IPS DF 6.9 (cell line): ENCODE measurements at regions not wholly inside any gene's neighbourhood (a gene's known extent, or its start where the extent isn't known, plus 50 kb on each side); places are given as distances from the start of the nearest gene placed in this dataset.

Source experiments
- DNase-seq: peaks from one replicate; pipeline ENCODE4 v3.0.0-alpha.2; 2013; ENCODE audit warnings: low read depth, low spot score
- H3K27ac ChIP-seq: one replicate; pipeline ENCODE4 v1.5.1; 2013; ENCODE audit warnings: low read length, control low read depth
- H3K27me3 ChIP-seq: 2 replicates; pipeline ENCODE4 v1.6.1; 2013; ENCODE audit warnings: mild to moderate bottlenecking, low read length; ENCODE audit not compliant: control insufficient read depth, insufficient read depth
- H3K36me3 ChIP-seq: 2 replicates; pipeline ENCODE4 v1.6.1; 2013; ENCODE audit warnings: low read length; ENCODE audit not compliant: control insufficient read depth, insufficient read depth
- H3K4me1 ChIP-seq: 2 replicates; pipeline ENCODE4 v1.6.1; 2013; ENCODE audit warnings: low read length; ENCODE audit not compliant: control insufficient read depth, insufficient read depth
- H3K4me3 ChIP-seq: 2 replicates; pipeline ENCODE4 v1.5.1; 2013; ENCODE audit warnings: mild to moderate bottlenecking, low read length
- H3K9me3 ChIP-seq: 2 replicates; pipeline ENCODE4 v1.6.1; 2013; ENCODE audit warnings: low read length, inconsistent platforms; ENCODE audit not compliant: control insufficient read depth, insufficient read depth
- WGBS: extraction: QIAGEN DNeasy Blood & Tissue Kit; methylation state at CpG from one replicate; pipeline ENCODE4 v1.1.7; 2013; ENCODE audit warnings: mixed read lengths, missing lambda C conversion rate; ENCODE audit not compliant: insufficient read length, insufficient coverage; 5-methylcytosine and 5-hydroxymethylcytosine counted together

- no peak for DNase-seq
- no peak overlapping the region for H3K4me3 ChIP-seq
- no peaks in the 10 kb centered on the region for H3K4me1 ChIP-seq
- H3K27ac ChIP-seq: no peak overlapping the region
- WGBS: no CpG with 5 or more reads among the region's 4 CpGs
- no peaks in the 10 kb centered on the region for H3K9me3 ChIP-seq
- H3K27me3 ChIP-seq: no peaks in the 10 kb centered on the region
- H3K36me3 ChIP-seq: no peaks in the 10 kb centered on the region
Observed at GRCh38 chr10:23522345-23522744, 83.5 kb downstream of the OTUD1 start.

DNA sequence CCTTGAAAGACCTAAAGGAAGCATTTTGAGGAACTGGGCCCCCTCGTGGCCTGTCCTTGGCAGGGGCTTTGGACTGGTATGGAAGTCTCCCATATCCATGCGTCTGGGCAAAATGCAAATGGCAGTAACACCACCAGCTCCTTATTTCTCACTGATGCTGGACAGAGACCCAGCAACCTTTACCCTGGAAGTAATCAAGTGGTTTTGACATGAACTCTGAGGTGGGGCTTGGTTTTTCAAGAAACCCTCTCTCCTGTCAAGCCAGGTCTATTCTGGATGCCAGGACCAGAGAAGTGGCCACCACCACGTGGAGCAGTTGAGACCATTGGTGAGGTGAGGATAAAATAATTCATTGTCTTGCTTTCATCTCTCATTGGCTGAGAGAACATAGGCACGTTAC is 84.4 kb downstream of the OTUD1 start:
- Histone ChIP-seq H3K27me3 (no peaks in the 10 kb centered on the region), H3K4me3 (no peak overlapping the region), H3K27ac (no peak overlapping the region), H3K9me3 (no peaks in the 10 kb centered on the region), H3K4me1 (no peaks in the 10 kb centered on the region), H3K36me3 (no peaks in the 10 kb centered on the region)
- no CpG with 5 or more reads among the region's 4 CpGs for WGBS
- DNase-seq: no peak

DNA sequence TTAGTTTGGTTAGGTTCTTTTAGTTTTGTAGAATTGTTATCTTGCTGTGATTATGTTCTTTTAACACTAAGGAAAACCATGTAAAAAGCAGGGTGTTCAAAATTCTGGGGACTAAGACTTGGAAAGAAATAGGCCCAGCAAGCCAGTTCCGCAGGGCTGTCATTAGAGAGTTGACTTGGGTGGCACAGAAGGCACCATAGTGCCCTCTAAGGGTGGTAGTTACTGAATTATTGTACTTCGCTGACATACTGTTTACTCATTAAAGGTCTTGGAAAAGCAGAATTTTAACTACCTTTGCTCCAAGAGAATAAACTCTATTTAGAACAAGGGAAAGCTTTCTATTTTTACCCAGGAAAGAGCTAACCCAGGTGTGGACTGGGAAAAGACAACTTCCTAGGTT is 86.5 kb downstream of the OTUD1 start:
- Histone ChIP-seq H3K9me3 (no peaks in the 10 kb centered on the region), H3K27me3 (no peaks in the 10 kb centered on the region), H3K4me1 (no peaks in the 10 kb centered on the region), H3K27ac (no peak overlapping the region), H3K36me3 (no peaks in the 10 kb centered on the region), H3K4me3 (no peak overlapping the region)
- no peak for DNase-seq
- no CpG with 5 or more reads among the region's 2 CpGs for WGBS

DNA sequence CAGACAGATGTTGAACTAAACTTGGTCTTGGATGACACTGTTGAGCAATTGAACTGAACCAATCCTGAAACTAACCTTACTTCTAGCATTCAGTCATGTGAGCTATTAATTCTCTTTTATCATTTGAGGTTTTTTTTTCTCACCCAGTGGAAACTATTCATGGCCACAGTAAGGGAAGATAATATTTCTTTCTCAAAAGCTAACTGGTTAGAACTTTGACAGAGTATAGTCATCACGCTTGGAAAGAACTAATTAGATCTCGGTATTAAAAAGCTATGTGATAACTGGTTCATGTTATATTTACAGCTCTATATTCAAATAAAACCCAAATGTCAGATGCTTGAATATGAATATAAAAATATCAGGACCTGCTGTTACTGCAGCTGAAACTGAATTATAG is 89.5 kb downstream of the OTUD1 start:
- no CpG with 5 or more reads among the region's 2 CpGs for WGBS
- DNase-seq: no peak
- H3K36me3 ChIP-seq: no peaks in the 10 kb centered on the region
- H3K9me3 ChIP-seq: no peaks in the 10 kb centered on the region
- H3K27me3 ChIP-seq: no peaks in the 10 kb centered on the region
- H3K4me3 ChIP-seq: no peak overlapping the region
- H3K4me1 ChIP-seq: no peaks in the 10 kb centered on the region
- no peak overlapping the region for H3K27ac ChIP-seq

- H3K36me3 ChIP-seq: no peaks in the 10 kb centered on the region
- H3K9me3 ChIP-seq: no peaks in the 10 kb centered on the region
- no CpG with 5 or more reads among the region's 5 CpGs for WGBS
- no peak overlapping the region for H3K27ac ChIP-seq
- no peaks in the 10 kb centered on the region for H3K27me3 ChIP-seq
- H3K4me3 ChIP-seq: no peak overlapping the region
- DNase-seq: no peak
- no peaks in the 10 kb centered on the region for H3K4me1 ChIP-seq
Observed at GRCh38 chr10:23529625-23530024, 90.8 kb downstream of the OTUD1 start.

DNA sequence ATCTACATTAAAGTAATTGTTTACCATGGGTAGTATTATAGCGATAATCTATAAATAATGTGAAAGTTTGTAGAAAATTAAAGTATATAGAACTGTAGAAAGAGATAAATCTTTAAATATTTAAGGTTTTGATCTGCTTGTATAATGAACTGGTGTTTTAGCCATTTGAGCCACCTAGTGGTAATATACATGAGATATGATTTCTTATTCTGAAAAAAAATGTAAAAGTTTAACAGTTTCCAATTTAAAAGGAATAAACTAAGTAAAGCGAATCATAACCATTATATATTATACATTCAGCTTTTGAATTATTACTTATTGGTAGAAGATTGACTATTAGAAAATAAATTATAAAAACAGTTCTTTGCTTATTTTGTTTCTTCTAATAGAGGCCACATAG is 91.2 kb downstream of the OTUD1 start:
- Histone ChIP-seq H3K27ac (no peak overlapping the region), H3K4me3 (no peak overlapping the region), H3K4me1 (no peaks in the 10 kb centered on the region), H3K9me3 (no peaks in the 10 kb centered on the region), H3K36me3 (no peaks in the 10 kb centered on the region), H3K27me3 (no peaks in the 10 kb centered on the region)
- DNase-seq: no peak
- 100% methylated on average over 1 of the region's 2 CpGs for WGBS

DNA sequence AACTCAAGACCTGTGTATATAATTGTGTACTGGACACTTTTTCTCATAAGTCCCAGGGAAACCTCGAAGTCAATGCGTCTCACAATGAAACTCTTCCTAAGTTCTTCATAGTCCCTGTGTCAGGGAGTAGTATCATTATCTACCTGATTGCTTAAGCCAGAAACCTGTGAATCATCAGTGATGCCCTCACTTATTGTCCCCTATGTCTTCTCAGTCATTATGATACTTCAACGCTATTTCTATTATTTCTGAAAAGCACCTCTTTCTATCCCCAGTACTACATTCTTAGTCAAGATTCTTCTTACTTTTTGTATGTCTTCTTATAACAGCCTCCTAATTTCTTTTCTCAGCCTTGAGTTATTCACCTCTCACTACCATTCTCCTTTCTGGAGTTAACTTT is 94.3 kb downstream of the OTUD1 start:
- Histone ChIP-seq H3K27ac (no peak overlapping the region), H3K27me3 (no peaks in the 10 kb centered on the region), H3K36me3 (no peaks in the 10 kb centered on the region), H3K4me1 (no peaks in the 10 kb centered on the region), H3K9me3 (no peaks in the 10 kb centered on the region), H3K4me3 (no peak overlapping the region)
- WGBS: no CpG with 5 or more reads among the region's 3 CpGs
- DNase-seq: no peak

DNA sequence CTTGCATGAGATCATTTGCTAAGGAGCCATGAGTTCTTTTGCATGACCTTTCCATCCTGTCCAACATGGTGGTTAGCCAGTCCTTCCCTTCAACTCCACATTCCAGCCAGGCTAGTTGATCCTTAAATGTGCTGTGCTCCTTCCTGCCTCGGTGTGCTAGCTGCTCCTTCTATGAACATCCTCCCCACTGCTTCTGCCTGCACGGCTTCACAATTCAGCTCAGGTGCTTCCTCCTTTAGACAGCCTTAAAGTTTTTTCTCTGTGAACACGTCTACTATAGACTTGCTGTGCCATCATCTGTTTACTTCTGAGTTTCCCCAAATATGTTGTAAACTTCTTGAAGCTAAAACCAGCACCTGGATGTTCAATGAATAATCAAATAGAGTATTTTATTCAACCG is 95.5 kb downstream of the OTUD1 start:
- WGBS: no CpG with 5 or more reads among the region's 4 CpGs
- Histone ChIP-seq H3K4me3 (no peak overlapping the region), H3K9me3 (no peaks in the 10 kb centered on the region), H3K36me3 (no peaks in the 10 kb centered on the region), H3K4me1 (no peaks in the 10 kb centered on the region), H3K27ac (no peak overlapping the region), H3K27me3 (no peaks in the 10 kb centered on the region)
- DNase-seq: no peak

DNA sequence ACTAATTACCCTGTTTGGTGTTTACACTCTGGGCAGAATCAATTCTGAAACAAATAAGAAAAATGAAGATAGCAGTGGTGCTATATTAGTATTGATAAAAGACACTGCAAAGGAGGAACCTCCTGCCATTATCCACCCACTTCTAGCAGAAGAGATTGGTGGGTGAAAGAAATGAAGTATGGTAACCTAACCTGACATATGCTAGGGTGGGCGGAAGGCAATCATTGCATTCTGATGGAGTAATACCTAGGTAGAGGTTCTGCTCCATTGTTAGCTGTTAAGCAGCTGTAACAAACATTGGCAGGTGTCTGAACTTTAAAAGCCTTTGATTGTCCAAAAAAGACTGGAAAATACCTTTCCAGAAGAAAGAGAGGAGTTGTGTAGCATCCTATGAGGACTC is 95.9 kb downstream of the OTUD1 start:
- no peaks in the 10 kb centered on the region for H3K27me3 ChIP-seq
- no peak for DNase-seq

GRCh38 chr10:23535381-23535780 is 96.5 kb downstream of the OTUD1 start:
- DNase-seq: no peak
- no peaks in the 10 kb centered on the region for H3K9me3 ChIP-seq
- H3K4me3 ChIP-seq: no peak overlapping the region
- no peaks in the 10 kb centered on the region for H3K27me3 ChIP-seq
- no peaks in the 10 kb centered on the region for H3K36me3 ChIP-seq
- WGBS: no CpG with 5 or more reads among the region's 1 CpG
- no peaks in the 10 kb centered on the region for H3K4me1 ChIP-seq
- no peak overlapping the region for H3K27ac ChIP-seq

More for the DNA sequence above, 95.9 kb downstream of the OTUD1 start:
- Histone ChIP-seq H3K4me1 (no peaks in the 10 kb centered on the region), H3K27ac (no peak overlapping the region), H3K36me3 (no peaks in the 10 kb centered on the region), H3K9me3 (no peaks in the 10 kb centered on the region), H3K4me3 (no peak overlapping the region)
- WGBS: no CpG with 5 or more reads among the region's 1 CpG

DNA sequence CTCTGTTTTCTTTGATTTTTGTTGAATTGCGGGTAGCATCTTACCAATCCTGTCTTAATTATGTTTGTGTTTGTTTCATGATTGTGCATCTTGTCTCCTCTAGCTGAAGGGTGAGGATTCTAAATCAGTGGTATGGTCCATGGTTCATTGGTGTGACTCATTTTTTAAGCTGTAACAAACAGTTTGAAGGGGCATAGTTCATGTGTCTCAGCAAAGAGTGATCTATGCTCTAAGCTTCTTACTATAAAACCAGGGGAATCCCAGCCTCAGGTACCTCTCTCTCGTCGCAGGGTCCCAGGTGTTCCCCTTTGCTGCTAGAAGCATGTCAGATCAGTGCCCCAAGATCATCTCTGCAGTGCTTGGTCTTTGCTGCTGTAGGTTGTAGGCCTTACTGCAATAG is 100.1 kb downstream of the OTUD1 start:
- Histone ChIP-seq H3K4me1 (no peaks in the 10 kb centered on the region), H3K9me3 (no peaks in the 10 kb centered on the region), H3K27ac (no peak overlapping the region), H3K36me3 (no peaks in the 10 kb centered on the region), H3K4me3 (no peak overlapping the region), H3K27me3 (no peaks in the 10 kb centered on the region)
- no CpG with 5 or more reads among the region's 3 CpGs for WGBS
- DNase-seq: no peak
